HG03095 (cell line): ENCODE measurements at regions not wholly inside any gene's neighbourhood (a gene's known extent, or its start where the extent isn't known, plus 50 kb on each side); places are given as distances from the start of the nearest gene placed in this dataset.

ENCODE experiments used
- ATAC-seq: cut with Tn5 transposase; IDR thresholded peaks from one replicate; pipeline ENCODE4 v1.9.1; 2021; ENCODE audit warnings: moderate library complexity; ENCODE audit not compliant: unreplicated experiment

DNA sequence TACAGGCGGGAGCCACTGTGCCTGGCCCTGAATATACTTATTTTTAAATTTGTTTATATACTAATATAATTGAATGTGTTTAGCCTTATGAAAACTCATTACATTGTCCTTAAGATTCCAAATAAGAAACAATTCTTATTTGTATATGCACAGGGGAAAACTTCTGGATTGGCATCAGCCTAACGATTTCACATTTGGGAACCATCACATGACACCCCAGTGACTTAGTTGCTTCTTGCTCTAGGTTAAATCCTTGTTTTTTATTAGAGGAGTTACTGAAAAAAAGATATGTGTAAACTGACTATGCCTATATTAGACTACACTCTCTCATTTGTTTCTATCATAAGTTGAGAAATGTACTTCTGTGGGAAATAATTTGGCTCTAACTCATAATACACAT is 520.2 kb downstream of the SPRY1 start:
- no peak for ATAC-seq

DNA sequence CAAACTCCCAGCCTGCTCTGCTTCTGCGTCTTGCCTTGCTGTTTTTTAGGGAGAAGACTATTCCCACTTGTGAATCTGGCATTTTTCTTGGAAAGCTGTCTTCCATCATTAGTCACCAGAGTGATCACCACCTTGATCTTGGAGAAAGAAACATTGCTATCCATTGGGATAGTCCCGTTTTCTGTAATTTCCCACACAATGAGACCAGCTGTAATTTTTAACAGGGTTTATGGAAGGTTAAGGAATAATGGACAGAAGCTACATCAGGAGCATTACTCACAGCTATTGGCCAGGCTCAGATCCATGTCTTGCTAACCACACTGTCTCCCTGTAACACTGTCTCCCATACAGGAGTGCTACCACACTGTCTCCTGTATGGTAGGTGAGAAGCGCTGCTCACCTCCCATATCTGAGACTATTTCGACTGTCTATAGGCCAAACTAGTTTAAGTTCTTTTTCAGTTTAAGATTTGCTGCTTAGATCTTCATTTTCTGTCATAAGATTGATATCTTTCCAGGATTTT is 523.0 kb downstream of the SPRY1 start:
- ATAC-seq: no peak

DNA sequence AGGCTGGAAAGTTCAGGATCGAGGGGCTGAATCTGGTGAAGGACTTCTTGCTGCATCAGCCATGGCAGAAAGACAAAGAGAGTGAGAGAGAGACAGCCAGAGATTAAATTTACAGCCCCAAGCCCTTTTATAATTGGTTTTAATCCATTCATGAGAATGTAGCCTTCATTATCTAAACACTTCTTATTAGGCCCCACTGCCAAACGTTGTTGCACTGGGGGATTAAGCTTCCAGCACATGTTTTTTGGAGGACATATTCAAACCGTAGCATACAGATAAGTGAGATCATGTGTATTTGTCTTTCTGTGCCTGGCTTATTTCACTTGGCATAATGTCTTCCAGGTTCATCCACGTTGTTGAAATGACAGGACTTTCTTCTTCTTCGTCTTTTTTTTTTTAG is 524.7 kb downstream of the SPRY1 start:
- no peak for ATAC-seq

DNA sequence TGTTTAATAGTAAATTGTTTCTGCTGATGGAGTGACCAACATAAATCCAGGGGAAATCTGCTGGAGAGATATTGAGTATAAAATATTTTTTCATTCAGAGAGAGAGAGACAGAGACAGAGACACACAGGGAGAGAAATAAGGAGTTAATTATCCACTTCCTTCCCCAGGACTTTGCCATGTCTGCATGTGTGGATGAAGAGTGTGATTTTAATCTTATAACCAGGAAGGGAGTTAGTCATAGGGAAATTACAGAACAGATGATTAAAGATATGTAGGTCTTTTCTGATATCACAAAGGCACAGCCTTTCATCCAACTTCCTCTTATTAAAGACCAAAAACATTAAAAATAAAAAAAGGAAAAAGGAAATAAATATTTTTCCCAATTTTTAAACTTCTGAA is 526.3 kb downstream of the SPRY1 start:
- ATAC-seq: no peak

DNA sequence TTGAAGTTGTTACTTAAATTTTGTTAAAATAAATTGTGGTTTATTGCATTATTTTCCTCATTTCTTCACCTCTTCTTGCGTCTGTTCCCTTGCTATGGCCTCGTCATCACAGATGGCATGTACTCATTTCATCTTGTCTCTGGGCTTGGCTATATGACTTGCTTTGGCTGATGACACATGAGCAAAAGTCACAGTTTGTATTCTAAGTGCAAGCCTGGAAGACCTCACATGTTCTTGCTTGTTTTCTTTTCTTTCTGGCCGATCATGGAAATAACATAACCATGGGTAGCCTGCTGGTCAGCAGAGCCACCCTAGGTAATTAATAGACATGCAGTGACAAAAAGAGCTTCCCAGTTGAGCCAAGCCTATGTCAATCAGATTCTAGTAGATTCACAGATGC is 527.9 kb downstream of the SPRY1 start:
- no peak for ATAC-seq

DNA sequence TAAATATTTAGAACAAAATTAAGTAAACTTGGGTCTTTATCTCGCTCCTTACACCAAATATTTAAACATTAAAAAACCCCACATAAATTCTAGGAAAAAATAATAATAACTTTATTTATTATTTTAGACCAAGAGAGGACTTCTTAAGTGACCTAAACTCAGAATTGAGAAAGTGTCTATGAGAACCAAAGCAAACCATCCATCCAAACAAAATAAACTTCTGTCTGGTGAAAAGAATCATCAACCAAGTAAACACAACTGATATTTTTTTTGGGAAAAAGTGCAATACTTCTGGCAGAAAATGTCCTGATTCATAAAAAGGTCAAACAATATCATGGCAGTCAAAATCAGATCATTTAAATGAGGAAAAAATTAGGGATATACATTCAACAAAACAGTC is 533.0 kb downstream of the SPRY1 start:
- ATAC-seq: no peak

DNA sequence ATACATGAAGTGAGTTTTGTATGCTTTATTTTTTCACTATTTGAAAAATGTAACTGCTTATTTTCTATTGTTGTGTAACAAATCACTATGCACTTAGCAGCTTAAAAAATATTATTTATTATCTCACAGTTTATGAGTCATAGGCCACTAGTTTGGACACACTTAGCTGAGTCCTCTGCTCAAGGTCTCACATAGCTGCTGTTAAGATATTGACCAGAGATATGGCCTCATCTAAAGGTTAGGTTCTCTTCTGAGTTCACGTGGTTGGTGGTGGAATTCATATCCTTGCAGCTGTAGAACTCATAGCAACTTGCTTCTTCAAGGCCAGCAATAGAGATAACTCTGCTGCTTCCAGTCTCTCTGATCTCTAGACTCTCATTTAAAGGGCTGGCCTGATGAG is 534.4 kb downstream of the SPRY1 start:
- ATAC-seq: no peak

DNA sequence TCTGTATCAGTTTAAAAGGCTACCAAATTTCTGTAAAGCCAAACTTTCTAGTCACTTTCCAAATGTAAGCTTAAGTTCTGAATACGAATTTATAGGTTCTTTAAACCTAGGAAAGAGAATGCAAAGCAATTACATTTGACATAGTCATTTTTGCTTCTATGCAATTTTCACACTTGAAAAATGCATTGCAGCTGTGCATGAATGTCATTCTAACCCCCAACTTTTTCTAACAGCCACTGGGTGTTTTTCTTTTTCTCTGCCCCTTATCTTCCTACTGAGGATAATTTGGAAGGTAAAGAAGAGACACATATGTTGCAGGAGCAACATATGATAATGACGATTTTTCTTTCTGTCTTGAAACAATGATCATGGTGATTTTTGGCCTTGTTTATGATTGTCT is 537.5 kb downstream of the SPRY1 start:
- ATAC-seq: no peak

DNA sequence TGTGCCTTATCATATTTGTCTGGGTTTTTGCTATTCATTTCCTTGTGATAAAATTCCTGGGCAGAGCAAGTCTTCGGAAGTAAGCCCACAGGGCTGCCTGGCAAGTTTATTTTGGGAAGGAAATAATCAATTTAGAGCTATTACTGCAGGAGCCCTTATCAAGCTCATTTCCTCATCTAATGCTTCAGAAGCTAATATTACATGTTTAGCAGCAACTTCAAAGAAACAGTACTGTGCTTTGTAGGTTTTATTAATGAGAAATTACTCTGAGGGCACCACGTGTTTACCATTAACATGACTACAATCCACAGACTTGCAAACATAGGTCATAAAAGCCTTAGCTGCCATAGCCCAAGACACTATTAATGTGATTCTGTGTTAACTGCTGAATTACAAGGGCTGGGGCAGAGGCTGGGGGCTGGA is 540.0 kb downstream of the SPRY1 start:
- no peak for ATAC-seq

DNA sequence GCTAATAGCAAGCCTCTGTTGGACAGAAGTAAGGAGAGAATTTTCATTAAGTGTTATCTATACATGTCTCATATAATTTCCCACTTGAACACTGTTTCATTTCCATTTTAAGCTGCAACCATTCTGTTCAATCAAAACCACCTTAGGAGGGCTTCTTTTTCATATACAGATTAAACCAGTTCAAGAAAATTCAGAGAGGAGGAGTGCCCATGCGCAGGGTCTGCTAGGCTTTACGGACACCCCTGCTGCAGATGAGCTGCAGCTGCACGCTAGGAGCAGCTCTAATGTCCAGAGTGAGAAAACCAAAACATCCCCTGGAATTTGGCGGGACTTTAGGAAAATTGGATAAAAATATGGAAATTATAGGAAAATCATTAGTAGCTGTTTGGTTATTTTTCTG is 541.0 kb downstream of the SPRY1 start:
- ATAC-seq: no peak

DNA sequence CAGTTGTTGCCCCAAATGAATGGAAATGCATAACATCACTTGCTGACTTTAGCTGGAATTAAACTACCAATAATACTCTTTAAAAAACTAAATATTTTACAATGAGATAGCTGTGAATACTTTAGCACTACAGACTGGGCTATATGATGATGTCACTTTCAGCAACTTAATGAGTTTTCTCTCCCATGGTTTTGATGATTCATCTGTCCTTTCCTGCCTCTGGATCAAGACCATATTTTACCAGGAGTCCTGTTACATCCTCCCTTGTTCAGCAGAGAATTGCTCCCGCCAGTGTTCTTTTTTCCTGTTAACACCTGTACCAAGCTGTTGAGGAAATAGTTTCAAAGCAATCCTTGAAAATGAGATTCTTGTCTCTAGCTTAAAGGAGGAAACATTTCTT is 543.0 kb downstream of the SPRY1 start:
- no peak for ATAC-seq

DNA sequence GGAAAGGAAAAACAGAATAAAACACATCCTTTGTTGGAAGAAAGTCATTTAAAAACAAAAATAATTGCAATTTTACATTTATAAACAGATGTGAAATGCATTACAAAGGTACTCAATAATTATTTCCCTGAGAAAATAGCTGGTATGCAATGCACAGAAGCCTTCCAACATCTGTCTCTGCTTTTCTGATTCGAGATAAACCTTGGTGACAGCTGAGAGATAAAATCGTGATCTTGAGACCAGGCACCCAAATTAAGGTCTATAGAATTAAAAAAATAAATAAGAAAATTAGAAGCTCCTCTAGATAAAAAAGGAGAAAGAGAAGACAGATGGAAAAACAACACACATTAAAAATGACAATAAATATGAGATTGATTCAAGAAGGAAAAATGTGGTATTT is 544.0 kb downstream of the SPRY1 start:
- ATAC-seq: no peak

DNA sequence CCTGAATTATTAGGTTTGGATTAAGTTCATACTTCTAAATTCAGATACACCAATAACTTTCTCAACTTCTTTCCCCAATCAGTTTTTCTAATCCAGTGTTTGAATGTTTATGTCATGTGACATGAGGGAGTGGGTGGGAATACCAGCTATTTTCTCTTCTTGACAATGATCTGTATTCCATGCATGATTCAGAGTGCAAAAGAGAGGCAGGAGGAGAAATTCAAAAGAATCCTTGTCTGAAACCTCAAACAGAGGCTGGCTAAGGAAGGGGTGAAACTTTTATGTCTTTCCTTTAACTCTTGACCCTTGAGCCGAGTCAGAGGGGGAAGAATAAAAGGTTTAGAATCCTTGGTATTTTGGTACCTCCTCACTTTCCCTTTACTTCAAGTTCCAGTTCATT is 544.7 kb downstream of the SPRY1 start:
- ATAC-seq: no peak

DNA sequence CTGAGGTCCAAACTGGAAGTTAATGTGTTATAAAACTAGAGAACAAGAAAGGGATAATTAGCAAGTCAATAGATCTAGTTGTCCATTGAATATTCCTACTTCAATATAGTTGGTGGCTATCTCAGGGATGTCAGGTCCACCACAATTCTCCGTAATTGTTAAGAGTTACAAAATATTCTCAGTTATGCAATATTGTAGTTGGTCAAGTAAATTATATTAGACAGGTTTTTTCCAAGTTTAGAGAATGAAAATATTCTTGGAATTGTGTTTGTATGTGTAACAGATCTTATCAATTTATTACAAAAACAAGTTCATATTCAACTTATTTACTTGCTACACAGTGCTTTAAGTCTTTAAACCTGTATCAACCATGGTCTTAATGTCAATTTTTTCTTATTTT is 547.4 kb downstream of the SPRY1 start:
- ATAC-seq: no peak

DNA sequence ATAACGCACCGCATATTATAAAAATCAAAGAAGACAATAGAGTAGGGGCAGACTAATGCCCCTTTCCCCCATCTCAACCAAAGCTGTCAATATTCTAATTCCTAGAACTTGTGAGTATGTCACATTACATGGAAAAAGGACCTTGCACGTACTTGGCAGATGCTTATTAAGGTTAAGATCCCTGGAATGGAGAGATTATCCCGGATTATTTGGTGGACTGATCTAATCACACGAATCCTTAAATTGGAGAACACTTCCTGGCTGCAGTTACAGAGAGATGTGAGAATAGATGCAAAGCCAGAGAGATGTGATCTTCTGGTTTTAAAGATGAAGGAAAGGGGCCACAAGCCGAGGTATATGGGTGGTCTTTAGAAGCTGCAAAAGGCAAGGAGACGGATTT is 548.7 kb downstream of the SPRY1 start:
- no peak for ATAC-seq

DNA sequence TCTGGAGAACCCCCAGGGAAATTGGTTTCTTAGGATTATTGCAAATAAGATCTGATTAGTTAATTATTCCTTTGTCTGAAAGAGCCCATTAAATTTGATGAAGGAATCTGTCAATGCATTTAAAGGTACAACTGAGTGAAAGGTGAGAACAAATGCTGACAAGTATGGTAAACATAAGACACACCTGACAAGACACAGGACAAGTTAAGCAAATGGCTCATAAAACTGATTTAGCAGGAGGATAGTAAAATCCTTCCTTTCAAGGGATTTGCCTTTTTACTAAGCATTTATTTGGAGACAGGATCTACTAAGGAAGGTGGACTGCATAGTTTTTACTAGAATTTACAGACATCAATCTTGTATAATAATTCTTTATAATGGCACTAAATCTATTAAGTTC is 553.9 kb downstream of the SPRY1 start:
- no peak for ATAC-seq

DNA sequence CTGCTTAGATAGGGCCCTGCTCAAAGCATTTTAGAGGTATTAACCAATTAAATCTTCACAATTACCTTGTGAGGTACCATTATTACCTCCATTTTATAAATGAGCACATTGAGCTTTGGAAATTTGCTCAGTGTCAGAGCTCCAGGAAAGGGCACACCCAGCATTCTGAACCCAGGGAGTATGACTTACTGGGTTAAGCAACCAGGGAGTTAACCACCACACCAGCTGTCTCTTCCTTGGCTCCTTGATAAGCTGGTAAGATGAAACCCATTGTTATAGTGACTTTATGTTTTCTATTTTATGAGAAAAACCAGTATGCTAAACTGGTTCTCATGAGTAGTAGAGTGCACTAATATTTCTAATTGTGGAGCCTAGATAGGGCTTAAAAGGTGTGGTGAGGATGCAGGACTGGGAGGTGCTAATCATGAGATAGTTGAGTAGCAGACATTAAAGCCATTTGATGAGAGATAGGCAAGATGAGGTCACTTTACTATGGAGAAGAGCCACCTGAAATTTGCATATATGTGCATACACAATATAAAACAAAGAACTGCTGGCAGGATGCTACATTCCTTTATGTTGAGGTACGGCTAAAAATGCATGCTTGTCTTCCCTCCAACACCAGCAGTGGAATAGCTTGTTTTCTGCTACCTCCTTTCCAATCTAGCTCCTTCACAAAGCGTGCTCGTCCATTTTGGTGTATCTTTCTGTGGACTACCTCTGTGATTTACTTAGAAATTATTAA is 556.1 kb downstream of the SPRY1 start:
- ATAC-seq: no peak

DNA sequence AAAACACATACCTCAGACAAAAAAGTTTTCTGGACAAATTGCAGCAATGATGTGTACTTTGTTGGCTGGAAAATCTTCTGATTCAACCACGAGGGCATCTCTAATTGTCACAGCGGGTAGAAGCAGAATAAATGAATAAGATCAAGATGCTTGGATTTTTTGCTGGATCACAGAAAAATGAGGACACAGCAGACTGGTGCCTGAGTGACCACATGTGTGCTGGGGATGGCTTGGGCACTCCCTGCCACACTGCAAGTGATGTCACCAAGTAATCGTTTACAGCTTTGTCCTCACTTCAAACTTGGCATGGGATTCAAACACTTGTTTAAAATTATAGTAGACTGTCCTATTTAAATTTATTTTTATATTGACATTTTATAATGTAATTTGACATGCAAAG is 557.0 kb downstream of the SPRY1 start:
- no peak for ATAC-seq

DNA sequence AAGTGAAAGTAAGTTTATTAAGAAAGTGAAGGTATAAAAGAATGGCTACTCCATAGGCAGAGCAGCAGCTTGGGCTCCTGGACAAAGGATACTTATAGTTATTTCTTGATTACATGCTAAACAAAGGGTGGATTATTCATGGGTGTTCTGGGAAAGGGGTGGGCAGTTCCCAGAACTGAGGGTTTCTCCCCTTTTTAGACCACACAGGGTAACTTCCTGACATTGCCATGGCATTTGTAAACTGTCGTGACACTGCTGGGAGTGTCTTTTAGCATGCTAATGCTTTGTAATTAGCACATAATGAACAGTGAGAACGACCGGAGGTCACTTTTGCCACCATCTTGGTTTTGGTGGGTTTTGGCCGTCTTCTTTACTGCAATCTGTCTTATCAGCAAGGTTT is 557.6 kb downstream of the SPRY1 start:
- ATAC-seq: no peak

DNA sequence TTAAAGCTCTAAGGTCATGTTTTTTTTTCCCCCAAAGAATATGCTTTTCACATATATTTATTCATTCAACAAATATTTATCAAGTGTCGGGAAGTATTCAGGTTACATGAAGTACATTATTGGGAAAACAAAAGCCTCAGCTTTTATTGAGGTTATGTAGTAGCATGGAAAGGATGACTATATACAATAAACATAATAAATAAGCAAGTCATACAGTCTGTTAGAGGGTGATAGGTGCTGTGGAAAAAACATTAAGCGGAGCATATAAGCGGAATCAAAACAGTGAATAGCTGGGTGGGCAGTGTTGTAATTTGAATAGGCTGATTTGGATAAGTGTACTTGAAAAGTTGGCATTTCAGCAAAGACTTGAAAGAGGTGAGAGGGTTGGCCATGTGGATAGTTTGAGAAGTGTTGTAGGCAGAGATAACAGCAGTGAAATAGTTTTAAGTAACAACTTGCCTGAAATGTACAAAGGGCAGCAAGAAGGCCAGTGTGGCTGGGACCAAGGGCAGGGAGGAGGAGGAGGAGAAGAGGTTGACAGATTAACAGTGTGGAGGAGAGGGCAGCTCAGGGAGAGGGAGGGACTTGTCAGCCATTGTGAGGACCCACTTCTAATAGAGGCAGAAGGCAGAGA is 558.7 kb downstream of the SPRY1 start:
- no peak for ATAC-seq

DNA sequence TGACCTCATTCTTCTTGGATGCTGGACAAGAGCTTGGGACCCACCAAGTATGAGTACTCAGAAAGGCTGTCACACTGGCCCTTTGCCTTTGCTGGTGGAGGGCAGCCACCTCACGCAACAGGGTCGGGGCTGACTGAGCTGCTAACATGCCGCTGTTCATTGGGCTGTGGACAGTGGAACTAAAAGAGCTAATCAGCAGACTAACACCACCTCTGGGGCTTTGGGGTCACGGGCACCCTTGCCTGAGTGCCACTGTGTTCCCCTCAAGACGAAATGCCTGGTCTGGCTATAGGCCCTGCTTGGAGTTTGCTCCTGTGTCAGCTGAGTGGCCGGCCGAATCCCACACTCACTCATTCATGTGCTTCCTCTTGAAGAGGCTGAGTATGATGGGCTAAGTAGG is 559.6 kb downstream of the SPRY1 start:
- ATAC-seq: no peak

DNA sequence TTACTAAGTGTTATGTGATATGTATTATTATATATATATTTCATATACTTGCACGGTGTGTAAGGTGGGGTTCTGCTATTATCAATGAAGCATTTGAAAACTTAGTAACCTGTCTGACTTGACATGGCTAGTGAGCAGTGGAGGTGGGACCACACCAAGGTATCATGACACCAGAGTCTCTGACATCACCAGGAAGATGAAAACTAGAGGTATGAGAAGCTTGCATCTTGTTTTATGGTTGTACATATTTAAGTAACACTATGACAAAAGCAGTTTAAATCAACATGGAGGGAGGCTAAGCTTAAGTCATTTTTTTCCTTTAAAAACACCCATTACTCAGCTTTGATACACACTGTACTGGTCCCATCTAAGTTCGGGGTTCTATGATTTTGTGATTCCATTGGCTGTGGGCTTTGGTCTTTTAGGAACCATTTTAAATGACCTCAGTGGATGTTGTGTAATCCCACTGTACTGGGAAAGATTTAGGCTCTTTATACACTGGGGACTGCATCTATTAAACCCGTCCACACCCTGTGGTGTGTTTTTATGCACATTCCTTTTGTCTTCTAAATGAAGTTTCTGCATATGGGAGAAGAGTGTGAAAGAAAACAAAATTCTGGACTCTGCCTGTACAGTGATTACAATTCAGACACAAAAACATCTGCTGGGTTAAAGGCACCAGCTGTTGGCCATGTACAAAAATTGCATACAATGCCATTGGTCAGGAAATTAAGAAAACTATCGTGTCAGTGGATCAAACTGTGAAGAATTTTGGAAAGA is 570.6 kb downstream of the SPRY1 start:
- ATAC-seq: no peak
